ENCODE measurements at regions not wholly inside any gene's neighbourhood (a gene's known extent, or its start where the extent isn't known, plus 50 kb on each side); places are given as distances from the start of the nearest gene placed in this dataset.

- no peak for DNase-seq (ENCODE audit: low read depth, low spot score)
- no peak for TF ChIP-seq CTCF (IDR thresholded peaks at IDR 0.05; ENCODE audit: low read depth, low read length)
- no peak overlapping the region for H3K4me3 ChIP-seq (ENCODE audit: low read depth, low read length)
- in situ Hi-C loops (cut with HindIII; ENCODE audit: low sequenced_read_pairs) = no loop called here
Measured at GRCh38 chr4:134145369-134145768, 56.2 kb downstream of the PABPC4L start.

- in situ Hi-C loops (cut with HindIII; ENCODE audit: low sequenced_read_pairs) = no loop called here
- no peak for TF ChIP-seq CTCF (IDR thresholded peaks at IDR 0.05; ENCODE audit: low read depth, low read length)
Measured at GRCh38 chr4:134144337-134144736, 57.3 kb downstream of the PABPC4L start.

GRCh38 chr4:134141728-134142127 lies 59.9 kb downstream of the PABPC4L start:
- in situ Hi-C loops (cut with HindIII; ENCODE audit: low sequenced_read_pairs) = no loop called here
- no peak overlapping the region for H3K4me3 ChIP-seq (ENCODE audit: low read depth, low read length)
- no peak for TF ChIP-seq CTCF (IDR thresholded peaks at IDR 0.05; ENCODE audit: low read depth, low read length)
- no peak for DNase-seq (ENCODE audit: low read depth, low spot score)

More at GRCh38 chr4:134144337-134144736, 57.3 kb downstream of the PABPC4L start:
- no peak for DNase-seq (ENCODE audit: low read depth, low spot score)
- H3K4me3 ChIP-seq (ENCODE audit: low read depth, low read length) = no peak overlapping the region

GRCh38 chr4:134139188-134139587 lies 62.4 kb downstream of the PABPC4L start:
- in situ Hi-C loops (cut with HindIII; ENCODE audit: low sequenced_read_pairs) = no loop called here
- TF ChIP-seq CTCF (IDR thresholded peaks at IDR 0.05; ENCODE audit: low read depth, low read length) = no peak
- H3K4me3 ChIP-seq (ENCODE audit: low read depth, low read length) = no peak overlapping the region
- no peak for DNase-seq (ENCODE audit: low read depth, low spot score)

- TF ChIP-seq CTCF (IDR thresholded peaks at IDR 0.05; ENCODE audit: low read depth, low read length) = no peak
- no peak for DNase-seq (ENCODE audit: low read depth, low spot score)
- H3K4me3 ChIP-seq (ENCODE audit: low read depth, low read length) = no peak overlapping the region
- in situ Hi-C loops (cut with HindIII; ENCODE audit: low sequenced_read_pairs) = no loop called here
Measured at GRCh38 chr4:134132086-134132783, 69.4 kb downstream of the PABPC4L start.

- H3K4me3 ChIP-seq (ENCODE audit: low read depth, low read length) = no peak overlapping the region
- in situ Hi-C loops (cut with HindIII; ENCODE audit: low sequenced_read_pairs) = no loop called here
- no peak for DNase-seq (ENCODE audit: low read depth, low spot score)
- no peak for TF ChIP-seq CTCF (IDR thresholded peaks at IDR 0.05; ENCODE audit: low read depth, low read length)
Measured at GRCh38 chr4:134126955-134127354, 74.6 kb downstream of the PABPC4L start.

All from astrocyte of the spinal cord (primary cell).